Embryonic facial prominence (tissue), 1 donor: ENCODE measurements at regions not wholly inside any gene's neighbourhood (a gene's known extent, or its start where the extent isn't known, plus 50 kb on each side); places are given as distances from the start of the nearest gene placed in this dataset.

Source experiments
- DNase-seq: peaks from one replicate; pipeline ENCODE4 v3.0.0-alpha.2; 2016; ENCODE audit errors: extremely low spot score

DNA sequence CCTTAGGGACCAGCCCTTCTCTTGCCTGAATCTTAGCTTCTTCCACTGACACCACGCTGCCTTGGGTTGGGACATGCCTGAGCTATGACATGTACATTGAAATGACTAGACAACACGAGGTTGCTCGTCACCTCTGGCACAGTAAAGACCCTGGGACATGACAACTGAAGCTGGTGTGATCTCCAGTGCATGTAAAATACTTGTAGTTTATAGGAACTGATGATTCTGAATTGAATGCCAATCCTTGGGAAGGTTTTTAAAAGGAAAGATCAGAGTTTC lies 100.7 kb upstream of the PGRMC2 start:
- DNase-seq: no peak

DNA sequence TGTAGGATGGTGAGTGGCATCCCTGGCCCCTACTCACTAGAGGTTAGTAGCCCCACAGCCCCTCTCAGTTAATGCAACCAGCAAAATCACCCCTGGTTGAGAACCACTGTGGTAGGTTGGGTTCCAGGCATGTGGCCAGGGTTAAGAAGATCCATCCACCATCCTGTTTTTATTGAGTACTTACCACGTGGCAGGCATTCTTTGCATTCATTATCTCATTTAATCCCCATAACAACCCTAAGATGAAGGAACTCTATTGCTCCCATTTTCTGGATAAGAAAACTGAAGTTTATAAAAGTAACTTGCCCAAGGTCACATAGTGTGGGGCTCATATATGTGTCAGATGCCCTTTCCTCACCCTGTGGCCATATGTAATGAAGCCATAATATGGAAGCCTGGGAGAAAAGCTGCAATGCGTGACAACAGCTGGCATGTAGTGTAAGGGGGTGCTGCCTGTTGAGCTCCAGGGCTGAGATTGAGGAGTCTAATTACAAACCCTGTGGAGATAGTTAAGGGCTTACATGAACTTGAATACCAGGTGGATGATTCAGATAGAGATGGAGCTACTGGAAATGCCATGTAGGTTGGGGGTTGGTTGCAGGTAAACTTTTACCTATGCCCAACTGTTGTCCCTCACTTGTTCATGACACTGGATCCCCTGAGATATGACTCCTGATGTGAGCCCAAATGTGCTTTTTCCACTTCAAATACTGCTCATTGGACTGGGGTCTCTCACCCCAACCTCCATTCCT lies 100.2 kb upstream of the PGRMC2 start:
- no peak for DNase-seq

DNA sequence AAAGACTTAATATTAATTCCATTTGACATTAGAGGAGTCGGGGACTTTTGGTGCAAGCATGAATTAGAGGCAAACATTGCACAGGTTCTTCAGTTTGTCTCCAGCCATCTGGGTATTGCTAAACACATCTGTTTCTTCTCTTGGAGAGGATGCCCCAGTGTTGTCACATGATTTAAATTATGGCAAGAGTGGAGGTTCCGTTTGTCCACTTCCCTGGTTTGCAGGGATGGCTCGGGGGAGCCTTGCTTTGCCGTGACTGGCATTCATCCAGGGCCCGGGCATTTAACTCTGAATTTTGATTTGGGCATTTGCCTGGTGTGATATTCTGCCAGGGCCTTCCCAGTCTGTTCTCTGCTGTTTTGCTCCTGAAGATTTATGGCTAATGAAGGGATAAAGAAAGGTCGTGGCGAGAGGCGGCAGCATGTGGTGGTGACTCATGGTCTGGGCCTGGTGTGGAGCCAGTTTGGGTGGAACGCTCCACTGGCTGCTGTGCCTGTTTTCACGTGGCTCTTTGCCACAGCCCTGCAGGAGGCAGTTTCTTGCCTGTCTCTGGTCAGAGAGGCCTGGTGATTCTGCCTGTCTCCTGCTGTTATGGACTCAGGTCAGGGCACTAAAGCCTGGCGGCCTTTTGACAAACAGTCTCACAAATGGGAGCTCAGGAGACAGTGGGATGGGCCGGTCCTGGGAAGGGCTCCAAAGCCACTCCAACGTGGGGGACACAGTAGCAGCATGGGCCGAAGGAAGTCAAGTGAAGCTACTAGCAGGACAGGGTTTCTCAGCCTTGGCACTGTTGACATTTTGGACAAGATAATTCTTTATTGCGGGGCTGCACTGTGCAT lies 99.4 kb upstream of the PGRMC2 start:
- DNase-seq: no peak

DNA sequence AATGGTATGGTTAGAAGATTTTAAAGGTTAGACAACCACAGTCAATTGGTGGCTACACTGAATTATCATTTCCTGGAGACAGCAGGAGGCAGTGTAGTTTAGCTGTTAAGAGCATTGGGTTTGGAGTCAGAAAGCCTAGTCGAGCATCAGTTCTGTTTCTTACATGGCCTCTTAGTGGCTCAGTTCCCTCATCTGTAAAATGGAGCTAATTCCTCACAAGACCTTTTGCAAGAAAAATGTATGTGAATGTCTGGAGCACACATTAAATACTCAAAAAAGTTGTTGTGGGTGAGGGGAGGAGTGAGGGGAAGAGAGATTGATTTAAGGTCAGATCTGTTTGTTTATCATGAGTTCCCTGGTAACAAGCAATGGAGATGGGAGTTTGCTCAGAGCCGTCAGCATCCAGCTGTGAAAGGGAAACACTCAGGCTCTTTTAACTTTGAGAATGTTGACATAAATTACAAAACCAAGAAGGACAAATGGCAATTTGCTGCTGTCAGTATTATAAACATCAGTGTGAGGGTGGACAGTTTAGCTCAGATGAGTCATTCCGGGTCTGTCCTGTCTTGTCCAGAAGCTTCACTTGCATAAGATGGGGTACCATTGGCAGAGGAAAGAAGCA lies 98.2 kb upstream of the PGRMC2 start:
- no peak for DNase-seq

DNA sequence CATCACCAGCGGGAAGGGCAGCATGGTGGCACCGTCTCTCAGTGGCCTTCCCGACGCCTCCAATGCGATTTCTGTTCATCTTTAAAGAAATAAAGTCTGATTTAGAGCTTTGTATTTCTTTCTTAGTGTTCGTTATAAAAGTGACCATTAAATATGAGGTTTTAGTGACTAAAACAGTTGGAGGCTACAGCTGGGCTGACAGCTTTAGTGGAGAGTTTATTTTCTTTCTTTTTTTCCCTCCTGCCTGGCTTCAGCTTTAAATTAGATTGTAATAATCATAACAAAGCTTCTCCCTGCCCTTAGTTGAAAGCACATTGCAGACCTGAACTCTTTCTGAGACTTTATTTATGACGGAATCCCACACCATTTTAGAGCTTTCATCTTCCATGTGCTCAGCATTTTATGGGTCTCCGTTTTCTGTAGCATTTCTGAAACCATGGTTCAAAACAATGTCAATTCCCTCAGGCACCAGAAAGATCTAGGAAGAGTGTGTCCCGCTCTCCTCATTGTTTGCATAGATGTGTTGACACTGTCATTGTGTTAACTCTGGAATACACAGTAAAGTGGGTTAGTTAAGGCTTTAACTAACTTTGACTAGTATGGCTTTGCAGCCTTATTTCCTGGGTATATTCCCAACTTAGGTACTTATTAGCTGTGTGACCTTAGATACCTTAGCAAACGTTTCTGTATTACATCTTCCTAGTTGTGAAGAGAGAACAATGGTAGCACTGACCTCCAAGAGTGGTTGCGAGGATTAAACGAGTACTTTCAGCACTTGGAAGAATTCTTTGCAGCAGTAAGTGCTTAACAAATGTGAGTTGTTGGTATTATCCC lies 97.4 kb upstream of the PGRMC2 start:
- no peak for DNase-seq

DNA sequence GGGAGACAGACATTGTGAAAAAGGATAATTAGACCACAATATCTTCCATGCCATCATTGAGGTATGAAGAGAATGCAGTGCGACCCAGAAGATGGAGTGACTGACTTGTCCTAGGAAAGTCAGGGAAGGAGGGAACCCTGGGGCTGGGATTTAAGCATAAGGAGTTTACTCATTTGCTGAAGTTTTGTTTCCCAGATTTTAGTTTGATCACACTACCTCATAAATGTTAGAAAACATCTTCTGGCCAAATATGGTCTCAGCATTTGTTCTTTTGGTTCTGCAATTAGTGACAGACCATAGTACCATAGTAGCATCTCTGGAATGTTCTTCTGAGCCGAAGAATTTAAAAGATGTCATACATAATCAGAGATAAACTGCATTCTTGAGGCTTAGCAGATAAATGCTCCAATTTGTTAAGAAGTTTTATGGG lies 96.5 kb upstream of the PGRMC2 start:
- no peak for DNase-seq

DNA sequence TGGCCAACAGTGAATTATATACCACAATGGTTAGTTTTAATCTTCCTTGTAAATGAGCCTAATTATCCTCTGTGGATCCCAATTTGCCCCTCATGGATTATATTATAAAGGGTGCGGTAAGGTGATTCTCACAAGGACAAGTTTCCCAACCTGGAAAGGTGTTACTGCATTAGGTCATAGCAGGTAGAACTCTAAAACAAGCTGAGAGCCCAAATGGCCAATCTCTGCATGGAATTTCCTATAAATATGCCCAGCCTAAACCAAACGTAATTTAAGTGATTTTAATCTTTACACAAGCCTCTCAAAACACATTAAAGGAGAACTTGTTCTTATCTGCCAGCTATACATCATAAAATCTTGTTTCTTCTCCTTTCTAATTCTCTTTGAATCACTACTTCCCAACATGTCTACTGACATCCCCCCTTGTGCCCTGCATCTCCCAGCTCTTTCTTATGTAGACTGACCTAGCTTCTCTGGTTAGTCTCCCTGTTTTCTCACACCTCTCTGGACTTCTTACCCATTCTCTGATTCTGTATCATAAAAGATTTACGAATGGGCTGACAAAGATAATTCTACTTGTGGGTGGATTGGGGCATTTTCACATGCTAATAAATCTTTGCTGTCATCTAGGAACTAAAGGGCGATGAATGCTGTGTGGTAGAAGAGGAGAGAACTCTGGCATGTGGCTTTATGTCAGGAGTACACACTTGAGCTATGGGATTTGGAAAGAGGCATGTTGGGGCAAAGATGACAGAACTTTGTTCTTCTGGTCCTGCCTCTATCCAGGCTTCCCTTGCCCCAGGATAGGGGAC lies 94.3 kb upstream of the PGRMC2 start:
- no peak for DNase-seq

DNA sequence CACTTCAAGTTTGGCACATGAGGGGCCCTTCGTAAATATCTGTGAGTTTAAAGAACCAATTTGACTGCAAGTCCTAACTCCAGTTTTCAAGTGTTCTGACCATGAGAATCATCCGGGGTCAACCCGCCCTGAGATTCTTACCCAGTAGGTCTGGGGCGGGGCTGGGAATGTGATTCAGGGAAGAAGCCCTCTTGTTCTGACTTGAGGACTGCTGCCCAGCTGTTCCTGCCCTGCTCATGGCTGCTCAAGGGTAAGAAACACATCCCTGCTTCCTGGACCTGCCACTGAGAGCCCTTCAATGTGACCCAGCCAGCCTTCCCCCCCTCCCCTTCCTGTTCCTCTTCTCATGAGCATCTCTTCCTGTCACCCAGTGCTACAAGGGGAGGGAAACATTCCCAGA lies 92.7 kb upstream of the PGRMC2 start:
- no peak for DNase-seq

DNA sequence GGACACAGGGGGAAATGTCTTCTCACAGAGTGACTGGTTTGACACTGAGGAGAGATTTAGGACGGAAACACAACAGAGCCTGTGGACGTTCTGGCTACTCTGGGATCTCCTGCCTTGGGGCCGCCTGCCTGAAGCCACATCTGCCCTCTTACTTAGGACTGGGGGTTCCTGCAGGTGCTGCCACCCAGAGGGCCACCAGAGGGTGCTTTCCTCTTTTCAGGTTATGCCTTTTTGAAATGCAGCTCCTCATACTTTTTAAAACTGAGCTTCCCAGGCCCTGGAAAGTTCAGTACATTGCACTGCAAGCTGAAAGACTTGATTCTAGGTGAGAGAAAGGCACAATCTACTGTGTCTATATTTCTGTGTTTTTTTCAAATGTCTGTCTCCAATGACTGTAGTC lies 92.2 kb upstream of the PGRMC2 start:
- no peak for DNase-seq

DNA sequence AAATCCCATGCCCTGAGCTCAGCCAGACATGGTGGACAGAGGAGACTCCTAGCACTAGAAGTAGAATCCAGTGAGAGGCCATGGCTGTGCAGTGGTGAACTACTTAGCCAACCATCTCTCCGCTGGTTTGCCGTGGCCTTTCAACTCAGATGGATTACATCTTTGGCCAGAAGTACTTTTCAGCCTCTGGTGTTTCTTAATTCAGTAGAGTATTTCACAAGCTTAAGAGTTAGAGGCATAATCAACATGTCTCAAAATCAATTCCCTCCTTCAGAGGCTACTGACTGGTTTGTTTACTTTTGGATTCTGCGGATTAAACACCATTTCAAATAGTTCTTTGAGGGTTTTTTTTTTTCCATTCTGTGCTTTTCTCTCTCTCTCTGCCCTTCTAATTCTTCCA lies 91.1 kb upstream of the PGRMC2 start:
- no peak for DNase-seq

DNA sequence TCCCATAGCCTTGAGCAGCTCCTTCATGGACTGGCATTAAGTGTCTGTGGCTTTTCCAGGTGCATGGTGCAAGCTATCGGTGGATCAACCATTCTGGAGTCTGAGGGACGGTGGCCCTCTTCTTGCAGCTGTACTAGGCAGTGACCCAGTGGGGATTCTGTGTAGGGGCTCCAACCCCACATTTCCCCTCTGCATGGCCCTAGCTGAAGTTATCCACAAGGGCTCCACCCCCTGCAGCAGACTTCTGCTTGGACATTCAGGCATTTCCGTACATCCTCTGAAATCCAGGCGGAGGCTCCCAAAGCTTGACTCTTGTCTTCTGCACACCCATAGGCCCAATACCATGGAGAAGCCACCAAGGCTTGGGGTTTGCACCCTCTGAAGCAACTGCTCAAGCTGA lies 89.3 kb upstream of the PGRMC2 start:
- no peak for DNase-seq

DNA sequence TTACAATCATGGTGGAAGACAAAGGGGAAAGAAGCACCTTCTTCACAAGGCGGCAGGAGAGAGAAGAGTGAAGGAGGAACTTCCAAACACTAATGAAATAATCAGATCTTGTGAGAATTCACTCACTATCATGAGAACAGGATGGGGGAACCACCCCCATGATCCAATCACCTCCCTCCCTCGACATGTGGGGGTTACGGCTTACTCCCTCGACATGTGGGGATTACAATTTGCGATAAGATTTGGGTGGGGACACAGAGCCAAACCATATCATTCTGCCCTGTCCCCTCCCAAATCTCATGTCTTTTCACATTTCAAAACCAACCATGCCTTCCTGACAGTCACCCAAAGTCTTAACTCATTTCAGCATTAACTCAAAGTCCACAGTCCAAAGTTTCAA lies 88.7 kb upstream of the PGRMC2 start:
- no peak for DNase-seq

DNA sequence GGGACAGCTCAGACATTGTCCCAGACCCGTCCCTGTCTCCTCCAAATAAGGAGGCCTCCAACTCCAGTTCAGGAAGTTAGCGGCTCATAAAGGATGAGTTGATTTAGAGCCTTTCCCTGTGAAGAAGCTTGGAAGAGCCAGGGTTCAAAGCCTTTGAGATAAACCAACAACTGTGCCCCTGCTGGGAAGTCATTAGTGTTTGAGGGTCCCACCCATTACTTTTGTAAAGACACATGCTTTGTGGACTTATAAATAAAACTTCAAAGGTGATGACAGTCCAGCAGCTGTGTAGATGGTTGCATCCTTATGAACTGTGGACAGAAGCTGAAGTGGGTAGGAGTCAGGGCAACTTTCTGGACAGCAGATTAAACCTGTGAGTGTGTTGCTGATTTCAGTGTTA lies 86.0 kb upstream of the PGRMC2 start:
- DNase-seq: no peak

DNA sequence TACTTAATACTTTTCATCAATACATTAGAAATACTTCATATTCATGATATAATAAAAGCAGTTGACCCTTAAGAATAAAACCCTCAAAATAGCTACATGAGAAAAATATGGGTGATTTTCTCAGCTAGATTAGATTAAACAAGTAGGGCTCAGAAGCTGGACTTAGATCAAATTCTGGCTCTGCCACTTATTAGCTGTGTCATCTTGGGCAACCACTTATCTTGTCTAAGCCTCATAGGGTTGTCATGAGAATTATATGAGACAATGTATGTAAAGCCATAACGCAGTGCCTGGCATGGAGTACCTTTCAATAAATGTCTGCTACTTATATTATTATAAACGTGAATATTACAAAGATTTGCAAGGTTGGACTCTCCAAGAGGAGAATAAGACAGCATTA lies 84.3 kb upstream of the PGRMC2 start:
- DNase-seq: no peak

DNA sequence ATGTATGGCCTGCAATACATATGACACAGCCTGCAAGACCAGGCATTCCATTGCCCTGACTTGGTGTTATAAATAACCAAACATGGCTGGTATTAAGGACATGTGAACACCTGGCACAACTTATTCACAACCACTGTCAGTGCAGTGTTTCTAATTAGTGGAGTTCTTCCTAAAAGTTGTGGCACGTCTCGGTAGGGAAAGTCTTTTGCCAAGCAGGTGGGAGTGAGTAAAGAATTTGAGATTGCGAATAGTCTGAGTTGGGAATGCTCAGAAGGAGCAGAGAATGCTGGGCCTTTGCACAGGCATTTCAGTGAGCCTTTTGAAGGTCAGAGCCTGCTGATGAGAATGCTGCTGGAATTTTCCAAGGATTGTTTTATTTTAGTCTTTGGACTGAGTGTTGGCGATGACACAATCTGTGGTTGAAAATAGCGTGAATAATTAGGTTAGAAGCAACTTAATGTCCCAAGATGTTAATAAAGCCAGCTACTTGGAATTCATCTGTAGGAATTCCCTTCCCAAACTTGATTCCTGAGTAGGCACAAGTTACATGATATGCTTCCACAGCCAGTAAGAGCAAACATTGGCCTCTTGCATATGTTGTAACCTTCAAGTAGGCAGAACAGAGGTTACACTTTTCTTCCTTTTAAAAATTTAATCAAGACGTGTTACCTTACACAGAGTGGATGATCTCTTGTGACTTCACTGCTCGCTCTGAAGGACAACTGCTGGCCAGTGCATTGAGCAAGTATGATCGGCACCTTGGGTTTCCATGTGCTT lies 83.6 kb upstream of the PGRMC2 start:
- DNase-seq: no peak

DNA sequence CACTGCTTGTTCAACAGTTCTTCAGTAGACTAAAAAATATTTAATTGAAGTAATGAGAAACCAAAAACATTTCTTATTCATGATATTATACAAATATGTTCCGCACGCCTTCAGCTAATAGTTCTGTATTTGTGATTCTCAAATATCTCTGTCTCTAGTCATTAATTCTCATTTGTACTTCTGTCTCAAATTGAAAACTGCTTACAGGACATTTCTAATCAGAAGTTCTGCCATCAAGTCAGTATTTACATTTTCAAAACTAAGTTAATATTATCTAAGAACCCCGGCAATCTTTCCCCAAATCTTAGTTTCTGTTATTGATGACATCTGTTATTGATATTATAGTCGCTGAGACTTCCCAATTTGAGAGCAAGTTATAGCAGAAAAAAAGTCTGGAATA lies 78.6 kb upstream of the PGRMC2 start:
- DNase-seq: no peak

DNA sequence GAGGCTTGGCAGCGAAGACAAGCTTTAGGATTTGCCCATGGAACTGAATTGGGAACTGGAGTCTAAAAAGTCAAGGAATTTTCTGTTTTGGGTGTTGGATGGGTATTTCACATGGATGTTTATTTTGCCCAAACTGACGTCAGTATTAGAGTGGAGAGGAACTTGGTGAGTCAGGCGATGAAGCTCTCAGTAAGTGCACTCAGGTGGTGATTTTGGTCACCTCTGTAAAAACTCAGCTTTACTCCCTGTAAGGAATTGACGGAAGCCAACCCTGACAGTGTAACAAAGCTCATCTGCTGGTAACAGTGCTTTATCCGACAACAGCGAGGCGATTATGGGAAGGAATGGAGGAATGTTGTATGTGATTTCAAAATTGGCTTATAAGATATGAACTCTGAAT lies 77.0 kb upstream of the PGRMC2 start:
- DNase-seq: no peak

DNA sequence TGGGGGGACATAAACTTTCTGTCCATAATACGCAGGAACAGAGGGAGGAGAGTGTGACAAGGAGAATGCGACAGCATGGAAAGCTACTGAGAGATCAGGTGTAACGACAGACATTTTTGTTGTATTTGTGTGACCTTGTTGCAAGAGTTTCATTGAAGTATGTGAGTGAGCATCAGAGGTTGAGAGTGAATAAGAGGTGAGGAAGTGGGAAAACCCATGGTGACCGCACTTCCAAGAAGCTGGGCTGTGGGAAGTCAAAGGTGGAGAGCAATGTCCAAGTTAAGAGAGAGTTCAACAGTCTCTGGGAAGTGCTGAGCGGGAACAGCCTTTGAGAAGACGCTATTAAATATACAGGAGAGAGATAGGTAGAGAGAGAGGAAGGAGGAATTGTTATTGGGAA lies 76.4 kb upstream of the PGRMC2 start:
- DNase-seq: no peak

DNA sequence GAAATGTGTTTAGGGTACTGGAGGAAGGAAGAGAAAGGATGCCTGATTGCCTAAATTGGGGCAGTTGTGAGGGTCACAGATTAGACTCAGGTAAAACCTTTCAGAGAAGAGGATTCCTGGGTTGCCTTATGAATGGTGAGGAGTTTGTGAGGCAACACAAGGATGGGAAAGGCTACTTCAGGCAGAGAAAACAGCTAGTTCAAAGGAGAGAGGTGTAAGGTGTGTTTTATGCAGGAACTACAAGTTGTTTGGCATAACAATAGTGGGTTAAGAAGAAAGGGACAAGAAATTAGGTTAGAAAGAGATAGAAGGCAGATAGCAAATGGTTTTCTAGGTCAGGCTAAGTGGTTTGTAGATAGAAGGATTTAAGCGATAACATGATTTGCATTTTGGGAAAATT lies 75.1 kb upstream of the PGRMC2 start:
- no peak for DNase-seq

DNA sequence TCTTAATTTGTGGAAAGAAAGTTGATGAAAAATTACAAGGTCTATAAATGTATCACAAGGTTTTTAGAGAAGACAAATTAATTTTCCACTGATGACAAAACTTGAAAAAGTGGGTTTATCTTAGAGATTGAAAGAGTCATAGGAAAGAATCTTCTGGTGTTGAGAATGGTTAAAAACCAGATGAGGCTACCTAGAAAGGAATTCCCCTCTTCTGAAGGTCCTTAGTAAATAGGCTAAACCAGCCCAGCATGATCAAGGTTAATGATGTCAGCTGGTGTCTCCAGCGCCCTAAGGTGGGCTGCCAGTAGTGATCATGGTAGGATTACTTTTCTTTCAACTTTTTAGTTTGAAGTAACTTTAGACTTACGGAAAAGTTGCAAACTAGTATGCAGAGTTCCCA lies 71.8 kb upstream of the PGRMC2 start:
- DNase-seq: no peak

DNA sequence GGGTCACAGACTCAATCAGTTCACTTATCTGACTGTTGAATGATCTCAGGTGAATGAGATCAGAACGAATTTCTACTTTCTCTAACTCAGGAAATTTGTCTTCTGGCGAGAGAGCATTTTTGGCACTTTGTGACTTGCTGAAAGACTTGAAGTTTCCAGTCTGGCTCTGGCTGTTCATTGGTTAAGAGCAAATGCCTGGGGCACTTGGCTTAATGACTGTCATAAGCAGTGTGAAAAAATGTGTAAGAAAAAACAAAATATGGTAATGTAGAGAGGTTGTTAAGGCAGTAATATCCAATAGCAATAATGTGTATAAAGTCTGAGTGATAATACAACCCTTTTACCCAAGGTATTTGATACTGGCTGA lies 71.3 kb upstream of the PGRMC2 start:
- no peak for DNase-seq
